Peyer's patch (tissue), 4 donors: ENCODE measurements at regions not wholly inside any gene's neighbourhood (a gene's known extent, or its start where the extent isn't known, plus 50 kb on each side); places are given as distances from the start of the nearest gene placed in this dataset.

Source experiments
- DNase-seq, 3 donors: peaks; one replicate each; pipeline ENCODE4 v3.0.0-alpha.2; 2017 to 2019
- H3K27ac ChIP-seq, 4 donors: fragments of 200-600 bp; sonication (generic); one replicate each; pipeline ENCODE4 v1.5.1; 2016 to 2019
- H3K27me3 ChIP-seq, 2 donors: fragments of 200-600 bp; sonication (generic); one replicate each; pipeline ENCODE4 v1.5.1; 2019
- H3K36me3 ChIP-seq, 3 donors: fragments of 200-600 bp; sonication (generic); one replicate each; pipeline ENCODE4 v1.5.1; 2016 to 2019
- H3K4me1 ChIP-seq, 4 donors: fragments of 200-600 bp; sonication (generic); one replicate each; pipeline ENCODE4 v1.5.1; 2016 to 2019
- H3K4me3 ChIP-seq, 4 donors: fragments of 200-600 bp; sonication (generic); 1 replicate in 3 of 4; 2 replicates in 1 of 4; pipeline ENCODE4 v1.5.1; 2016 to 2019; ENCODE audit warnings: mild to moderate bottlenecking in 1 of 4
- H3K9me3 ChIP-seq, 4 donors: fragments of 200-600 bp; sonication (generic); one replicate each; pipeline ENCODE4 v1.5.1; 2016 to 2019; ENCODE audit warnings: mild to moderate bottlenecking in 1 of 4
- POLR2A ChIP-seq, 2 donors: fragments of 450-650 bp; IDR thresholded peaks; one replicate each; pipeline ENCODE4 v1.5.1; 2017; ENCODE audit warnings: antibody characterized with exemption in 2 of 2, mild to moderate bottlenecking in 2 of 2, moderate library complexity in 2 of 2
- TF ChIP-seq, protein P1 (sequence below), 6 experiments: fragments of 450-650 bp in 4 of 6; fragments of 200-600 bp in 2 of 6; sonication (generic) in 1 of 6; IDR thresholded peaks; one replicate each; pipeline ENCODE4 v1.5.1; 2017 to 2019; ENCODE audit warnings: antibody characterized with exemption in 6 of 6, mild to moderate bottlenecking in 3 of 6, moderate library complexity in 1 of 6

DNA sequence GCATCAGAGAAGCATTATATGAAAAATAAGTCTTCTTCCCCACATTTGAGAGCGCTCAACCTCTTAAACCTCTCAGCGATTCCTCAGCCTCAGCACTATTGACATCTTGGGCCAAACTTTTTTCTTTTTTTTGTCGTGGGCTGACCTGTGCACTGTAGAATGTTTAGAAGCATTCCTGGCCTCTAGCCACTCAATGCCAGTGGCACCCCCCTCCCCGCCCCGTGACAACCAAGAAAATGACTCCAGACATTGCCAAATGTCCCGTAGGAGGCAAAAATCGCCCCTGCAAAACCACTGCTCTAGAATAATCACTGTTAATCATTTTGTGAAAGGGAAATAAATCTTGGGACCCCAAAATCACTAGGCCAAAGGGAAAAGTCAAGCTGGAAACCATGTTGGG is 129.1 kb upstream of the BOD1 start:
- Histone ChIP-seq H3K27ac (peak overlapping the region in 2 of 4 donors; percentile 35 to 46), H3K36me3 (no peaks in the 10 kb centered on the region)

DNA sequence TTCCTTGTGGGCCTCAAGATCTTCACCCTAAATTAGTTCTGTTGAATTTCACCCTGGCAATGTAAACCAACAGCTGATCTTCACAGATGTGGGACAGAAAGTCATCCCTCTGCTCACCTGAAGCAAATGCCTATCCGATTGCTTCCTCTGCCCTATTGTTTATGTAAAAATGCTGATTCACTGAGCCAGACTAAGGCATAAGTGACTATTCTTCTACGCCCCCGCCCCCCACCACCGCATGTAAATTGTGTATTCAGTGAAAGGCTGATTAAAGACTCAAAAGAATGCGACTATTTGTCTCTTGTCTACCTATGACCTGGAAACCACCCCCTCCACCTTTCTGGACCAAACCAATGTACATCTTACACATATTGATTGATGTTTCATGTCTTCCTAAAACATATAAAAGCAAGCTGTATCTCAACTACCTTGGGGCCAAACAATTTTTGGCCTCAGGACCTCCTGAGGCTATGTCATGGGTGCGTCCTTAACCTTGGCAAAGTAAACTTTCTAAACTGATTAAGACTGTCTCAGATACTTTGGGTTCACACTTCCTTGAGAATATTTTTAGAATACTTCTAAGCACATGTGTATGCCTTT is 129.7 kb upstream of the BOD1 start:
- no peak for DNase-seq
- H3K27me3 ChIP-seq = no peaks in the 10 kb centered on the region
- no peak for TF ChIP-seq POLR2A (IDR thresholded peaks at IDR 0.05)
- TF ChIP-seq, protein P1, sequence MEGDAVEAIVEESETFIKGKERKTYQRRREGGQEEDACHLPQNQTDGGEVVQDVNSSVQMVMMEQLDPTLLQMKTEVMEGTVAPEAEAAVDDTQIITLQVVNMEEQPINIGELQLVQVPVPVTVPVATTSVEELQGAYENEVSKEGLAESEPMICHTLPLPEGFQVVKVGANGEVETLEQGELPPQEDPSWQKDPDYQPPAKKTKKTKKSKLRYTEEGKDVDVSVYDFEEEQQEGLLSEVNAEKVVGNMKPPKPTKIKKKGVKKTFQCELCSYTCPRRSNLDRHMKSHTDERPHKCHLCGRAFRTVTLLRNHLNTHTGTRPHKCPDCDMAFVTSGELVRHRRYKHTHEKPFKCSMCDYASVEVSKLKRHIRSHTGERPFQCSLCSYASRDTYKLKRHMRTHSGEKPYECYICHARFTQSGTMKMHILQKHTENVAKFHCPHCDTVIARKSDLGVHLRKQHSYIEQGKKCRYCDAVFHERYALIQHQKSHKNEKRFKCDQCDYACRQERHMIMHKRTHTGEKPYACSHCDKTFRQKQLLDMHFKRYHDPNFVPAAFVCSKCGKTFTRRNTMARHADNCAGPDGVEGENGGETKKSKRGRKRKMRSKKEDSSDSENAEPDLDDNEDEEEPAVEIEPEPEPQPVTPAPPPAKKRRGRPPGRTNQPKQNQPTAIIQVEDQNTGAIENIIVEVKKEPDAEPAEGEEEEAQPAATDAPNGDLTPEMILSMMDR (IDR thresholded peaks at IDR 0.05) = no peak
- peak overlapping the region in 2 of 4 donors; percentile 35 to 46 for H3K27ac ChIP-seq
- H3K4me3 ChIP-seq = no peak overlapping the region
- H3K4me1 ChIP-seq = peaks cover 0 to 6% (median 0%) of the 10 kb centered on the region in 4 donors
- H3K9me3 ChIP-seq = no peaks in the 10 kb centered on the region
- H3K36me3 ChIP-seq = no peaks in the 10 kb centered on the region

More for the DNA sequence above, 129.1 kb upstream of the BOD1 start:
- no peaks in the 10 kb centered on the region for H3K27me3 ChIP-seq
- no peak for TF ChIP-seq POLR2A (IDR thresholded peaks at IDR 0.05)
- TF ChIP-seq, protein P1 (IDR thresholded peaks at IDR 0.05) = no peak
- DNase-seq = peak in 1 of 3 donors; percentile 2
- no peak overlapping the region for H3K4me3 ChIP-seq
- no peaks in the 10 kb centered on the region for H3K9me3 ChIP-seq
- peaks cover 0 to 6% (median 0%) of the 10 kb centered on the region in 4 donors for H3K4me1 ChIP-seq

DNA sequence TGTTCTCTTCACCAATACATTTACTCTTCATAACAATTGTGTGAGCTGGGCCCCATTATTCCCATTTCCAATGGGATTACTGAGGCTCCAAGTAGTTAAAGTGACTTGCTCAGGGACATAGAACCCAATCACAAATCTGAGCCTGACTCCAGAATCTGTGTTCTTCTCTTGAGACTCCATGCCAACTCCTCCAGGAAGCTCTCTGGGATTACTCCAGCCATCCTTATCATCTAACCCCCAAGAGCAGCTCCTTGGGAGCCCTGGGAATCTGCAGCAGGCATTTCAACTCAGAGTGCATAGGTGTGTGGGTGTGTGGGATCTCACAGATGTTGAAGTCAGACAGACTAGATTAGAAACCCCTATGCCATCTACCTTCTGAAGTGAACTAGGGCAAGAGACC is 131.4 kb upstream of the BOD1 start:
- TF ChIP-seq, protein P1 (IDR thresholded peaks at IDR 0.05) = no peak
- TF ChIP-seq POLR2A (IDR thresholded peaks at IDR 0.05) = no peak
- no peak overlapping the region for H3K4me3 ChIP-seq
- no peak for DNase-seq
- no peaks in the 10 kb centered on the region for H3K36me3 ChIP-seq
- H3K27me3 ChIP-seq = no peaks in the 10 kb centered on the region
- H3K4me1 ChIP-seq = peaks cover 0 to 6% (median 0%) of the 10 kb centered on the region in 4 donors
- H3K27ac ChIP-seq = no peak overlapping the region
- H3K9me3 ChIP-seq = no peaks in the 10 kb centered on the region

DNA sequence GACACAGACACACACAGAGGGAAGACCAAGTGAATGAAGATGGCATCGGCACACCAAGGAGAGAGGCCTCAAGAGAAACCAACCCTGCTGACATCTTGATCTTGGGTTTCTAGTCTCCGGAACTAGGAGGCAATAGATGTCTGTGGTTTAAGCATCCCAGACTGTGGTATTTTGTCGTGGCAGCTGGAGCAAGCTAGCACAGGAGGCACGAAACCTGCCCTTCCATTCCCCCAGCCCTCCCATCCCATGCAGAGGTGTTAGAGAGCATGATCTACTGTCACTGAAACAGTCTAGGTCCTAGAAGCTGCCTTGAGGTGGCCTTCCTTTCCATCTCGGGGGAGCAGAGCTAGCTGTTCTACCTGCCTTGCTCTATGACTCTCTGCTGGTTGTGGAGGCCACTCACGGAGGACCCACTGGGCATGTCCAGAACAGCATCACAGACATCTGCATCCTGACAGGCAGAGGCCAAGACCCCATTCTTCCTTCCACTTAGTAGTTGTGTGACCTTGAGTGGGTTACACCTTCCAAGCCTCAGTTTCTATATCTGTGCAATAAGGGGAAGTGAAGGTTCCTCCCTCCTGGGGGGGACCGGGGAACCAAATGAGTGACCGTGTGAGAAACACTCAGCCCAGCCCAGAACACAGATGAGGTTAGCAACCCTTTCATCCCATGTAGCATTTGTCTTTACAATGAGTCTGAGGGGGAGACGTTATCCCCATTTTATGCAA is 134.3 kb upstream of the BOD1 start:
- DNase-seq = peak in 1 of 3 donors; percentile 21
- H3K36me3 ChIP-seq = no peaks in the 10 kb centered on the region
- no peaks in the 10 kb centered on the region for H3K9me3 ChIP-seq
- no peak overlapping the region for H3K4me3 ChIP-seq
- H3K27ac ChIP-seq = no peak overlapping the region
- no peaks in the 10 kb centered on the region for H3K4me1 ChIP-seq
- no peaks in the 10 kb centered on the region for H3K27me3 ChIP-seq
- no peak for TF ChIP-seq POLR2A (IDR thresholded peaks at IDR 0.05)
- TF ChIP-seq, protein P1 (IDR thresholded peaks at IDR 0.05) = no peak

DNA sequence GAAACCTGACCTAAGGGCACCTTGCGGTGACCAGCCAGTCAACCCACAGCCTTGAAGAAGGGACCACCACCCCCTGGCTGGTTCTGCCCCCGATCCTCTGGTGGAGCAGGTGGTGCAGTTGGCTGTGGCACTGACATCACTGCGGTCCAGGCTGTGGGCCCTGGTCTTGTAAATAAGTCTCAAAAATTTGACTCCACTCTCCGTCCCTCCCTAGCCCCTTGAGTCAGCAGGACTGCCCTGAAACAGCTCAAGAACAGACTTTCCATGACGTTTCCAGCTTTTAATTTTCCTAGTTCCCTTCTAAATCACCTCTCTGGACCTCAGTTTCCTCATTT is 134.8 kb upstream of the BOD1 start:
- TF ChIP-seq, protein P1 (IDR thresholded peaks at IDR 0.05) = no peak
- no peak for TF ChIP-seq POLR2A (IDR thresholded peaks at IDR 0.05)

More for the DNA sequence above, 134.8 kb upstream of the BOD1 start:
- Histone ChIP-seq H3K27me3 (no peaks in the 10 kb centered on the region), H3K36me3 (no peaks in the 10 kb centered on the region), H3K27ac (no peak overlapping the region), H3K4me1 (no peaks in the 10 kb centered on the region), H3K9me3 (no peaks in the 10 kb centered on the region), H3K4me3 (no peak overlapping the region)
- peak in 1 of 3 donors; percentile 37 for DNase-seq
